Occipital lobe (tissue), 1 donor: ENCODE measurements at regions not wholly inside any gene's neighbourhood (a gene's known extent, or its start where the extent isn't known, plus 50 kb on each side); places are given as distances from the start of the nearest gene placed in this dataset.
"Not testable (repeated sequence)": the region's sequence is repeated elsewhere in the genome, so short reads cannot be mapped to it uniquely, and the experiment has no call there.

ENCODE experiments used
- DNase-seq: peaks from one replicate; lab custom pipeline; 2025; lab: John Stamatoyannopoulos, UW

DNA sequence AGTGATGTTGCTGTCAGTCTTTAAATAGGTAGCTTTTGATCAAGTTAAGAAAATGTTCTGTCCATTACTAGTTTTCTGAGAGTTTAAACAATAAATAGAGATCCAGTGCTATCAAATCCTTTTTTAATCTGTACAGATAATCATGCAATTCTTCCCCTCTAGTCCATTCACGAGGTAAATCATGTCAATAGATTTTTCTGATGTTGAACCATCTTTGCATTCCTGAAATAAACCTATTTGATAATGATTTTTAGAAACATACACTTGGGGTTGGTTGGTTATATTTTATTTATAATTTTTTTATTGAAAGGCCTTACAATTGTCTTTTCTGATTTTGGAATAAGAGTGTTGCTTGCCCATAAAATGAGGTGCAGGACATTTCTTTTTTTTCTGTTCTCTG, 95.0 kb downstream of the FAM53A start:
- DNase-seq, result no peak

DNA sequence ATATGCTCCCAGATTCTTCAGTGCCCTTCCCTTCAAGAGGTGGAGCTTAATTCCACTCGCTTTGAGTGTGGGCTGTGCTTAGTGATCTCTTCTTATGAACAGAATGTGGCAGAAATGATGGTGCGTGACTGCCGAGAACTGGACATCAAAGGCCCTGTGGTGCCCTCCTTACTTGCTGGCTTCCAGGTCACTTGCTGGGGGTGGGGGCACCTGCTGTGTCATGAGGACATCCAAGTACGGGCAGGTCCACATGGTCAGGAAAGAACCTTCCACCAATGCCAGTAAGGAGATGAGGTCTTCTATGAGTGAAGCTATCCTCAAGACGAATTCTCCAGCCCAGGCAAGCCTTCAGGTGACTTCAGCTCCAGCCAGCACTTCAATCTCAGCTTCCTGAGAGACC, 95.8 kb downstream of the FAM53A start:
- no peak for DNase-seq

DNA sequence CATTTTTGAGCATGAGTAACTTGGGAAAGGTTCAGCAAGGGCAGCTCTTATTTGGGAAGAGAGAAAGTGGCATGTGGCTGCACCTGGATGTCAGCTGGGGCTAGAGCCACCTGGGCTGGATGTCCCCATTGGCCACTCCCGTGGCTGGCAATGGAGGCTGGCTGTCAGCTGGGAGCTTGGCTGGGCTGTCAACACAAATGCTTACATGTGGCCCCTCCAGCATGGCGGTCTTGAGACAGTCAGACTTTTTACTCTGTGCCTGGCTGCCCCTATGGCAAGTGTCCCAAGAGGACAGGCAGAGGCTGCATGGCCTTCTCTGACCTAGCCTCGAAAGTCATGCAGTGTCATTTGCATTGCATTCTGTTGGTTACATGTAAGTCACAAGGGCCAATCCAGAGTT, 99.6 kb downstream of the FAM53A start:
- DNase-seq, result no peak

DNA sequence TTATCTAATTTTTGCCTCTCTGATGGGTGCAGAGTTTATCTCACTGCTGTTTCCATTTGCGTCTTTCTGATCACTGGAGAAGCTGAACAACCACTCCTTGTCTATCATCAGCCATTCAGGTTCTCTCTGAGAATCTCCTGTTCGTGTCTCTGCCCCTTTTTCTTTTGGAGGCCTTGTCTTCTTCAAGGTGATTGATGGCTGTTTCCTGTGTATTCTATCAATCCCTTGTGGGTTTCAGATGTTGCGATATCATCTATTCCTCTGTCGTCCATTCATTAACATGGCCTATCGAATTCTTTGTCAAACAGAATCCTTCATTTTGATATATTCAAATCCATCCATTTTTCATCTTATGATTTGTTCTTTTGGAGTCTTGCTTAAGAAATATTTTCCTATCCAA, 100.3 kb downstream of the FAM53A start:
- no peak for DNase-seq

DNA sequence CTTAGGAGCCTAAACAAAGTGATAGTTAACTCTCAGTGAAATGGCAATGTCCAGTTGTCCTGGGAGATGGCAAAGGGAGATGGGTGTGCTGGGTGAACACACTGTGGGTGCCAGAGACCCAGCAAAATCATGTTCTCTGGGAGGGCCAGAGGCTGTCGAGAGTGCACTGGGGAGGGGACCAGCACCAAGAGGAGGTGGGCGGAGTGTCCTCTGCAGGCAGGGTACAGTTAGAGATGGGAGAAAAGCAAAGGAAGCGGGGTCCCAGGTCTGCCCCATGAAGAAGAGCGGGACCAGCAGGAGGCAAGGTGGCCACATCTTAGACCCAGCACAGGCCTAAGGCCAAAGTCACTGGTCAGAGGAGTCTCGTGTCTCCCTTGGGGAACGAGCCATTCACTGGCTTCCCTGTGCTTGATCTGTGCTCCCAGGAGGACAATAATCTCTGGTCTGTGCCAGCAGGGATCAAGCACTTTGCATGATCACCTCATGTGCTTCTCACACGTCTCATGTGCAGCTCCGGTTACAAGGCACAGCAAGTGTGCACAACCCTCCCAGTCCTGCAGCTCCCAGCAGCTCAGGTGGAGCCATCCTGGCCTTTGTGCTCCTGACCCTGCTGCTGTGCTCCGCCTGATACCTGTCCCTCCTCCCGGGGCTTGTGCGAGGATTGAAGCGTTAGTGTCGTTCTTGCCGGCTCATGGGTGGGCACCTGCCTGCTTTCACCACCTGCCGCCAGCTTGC, 100.9 kb downstream of the FAM53A start:
- DNase-seq, result no peak

DNA sequence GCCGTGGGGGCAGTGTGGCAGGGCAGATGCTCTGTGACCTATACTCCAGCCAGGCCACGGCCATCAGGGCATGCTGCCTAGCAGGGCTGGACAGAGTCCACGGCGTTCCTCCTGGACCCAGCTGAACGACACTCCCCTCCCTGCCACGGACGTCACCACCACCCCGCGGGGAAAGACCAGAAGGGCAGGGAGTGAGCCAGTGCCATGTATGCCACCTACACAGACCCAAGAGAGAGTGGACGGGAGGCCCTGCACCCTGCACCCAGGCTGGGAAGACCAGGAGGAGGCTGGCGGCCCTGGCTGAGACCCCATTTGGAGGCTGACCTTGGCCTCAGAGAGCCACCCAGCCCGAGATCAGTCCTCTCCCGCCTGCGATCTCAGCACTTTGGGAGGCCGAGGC, 101.9 kb downstream of the FAM53A start:
- DNase-seq, result no peak

DNA sequence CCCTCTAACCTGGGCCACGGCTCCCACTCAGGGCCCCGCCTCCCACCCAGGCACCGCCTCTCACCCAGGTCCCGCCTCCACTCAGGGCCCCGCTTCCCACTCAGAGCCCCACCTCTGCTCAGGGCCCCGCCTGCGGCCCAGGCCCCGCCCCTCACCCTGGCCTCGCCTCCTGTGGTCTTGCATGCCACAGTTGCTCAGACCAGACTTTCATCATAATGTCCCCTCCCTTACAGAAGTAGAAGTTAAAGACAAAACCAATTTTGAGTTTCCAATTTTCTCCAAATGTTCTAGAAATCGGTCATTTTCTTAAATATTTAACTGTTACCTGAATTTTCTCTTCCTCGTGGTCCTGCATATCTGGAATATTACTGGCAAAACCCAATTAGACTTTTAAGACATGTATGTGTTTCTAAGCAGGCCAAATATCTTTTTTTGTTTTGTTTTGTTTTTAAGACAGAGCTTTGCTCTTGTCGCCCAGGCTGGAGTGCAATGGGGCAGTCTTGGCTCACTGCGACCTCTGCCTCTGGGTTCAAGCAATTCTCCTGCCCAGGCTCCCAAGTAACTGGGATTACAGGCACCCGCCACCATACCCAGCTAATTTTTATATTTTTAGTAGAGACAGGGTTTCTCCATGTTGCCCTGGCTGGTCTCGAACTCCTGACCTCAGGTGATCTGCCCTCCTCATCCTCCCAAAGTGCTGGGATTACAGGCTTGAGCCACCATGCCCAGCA, 102.8 kb downstream of the FAM53A start:
- peak; percentile 32 for DNase-seq

DNA sequence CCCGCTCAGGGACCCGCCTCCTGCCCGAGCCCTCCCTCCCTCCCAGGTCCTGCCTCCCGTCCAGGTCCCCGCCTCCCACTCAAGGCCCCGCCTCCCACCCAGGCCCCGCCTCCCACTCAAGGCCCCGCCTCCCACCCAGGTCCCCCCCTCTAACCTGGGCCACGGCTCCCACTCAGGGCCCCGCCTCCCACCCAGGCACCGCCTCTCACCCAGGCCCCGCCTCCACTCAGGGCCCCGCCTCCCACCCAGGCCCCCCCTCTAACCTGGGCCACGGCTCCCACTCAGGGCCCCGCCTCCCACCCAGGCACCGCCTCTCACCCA, 103.5 kb downstream of the FAM53A start:
- DNase-seq, result not testable (repeated sequence)

DNA sequence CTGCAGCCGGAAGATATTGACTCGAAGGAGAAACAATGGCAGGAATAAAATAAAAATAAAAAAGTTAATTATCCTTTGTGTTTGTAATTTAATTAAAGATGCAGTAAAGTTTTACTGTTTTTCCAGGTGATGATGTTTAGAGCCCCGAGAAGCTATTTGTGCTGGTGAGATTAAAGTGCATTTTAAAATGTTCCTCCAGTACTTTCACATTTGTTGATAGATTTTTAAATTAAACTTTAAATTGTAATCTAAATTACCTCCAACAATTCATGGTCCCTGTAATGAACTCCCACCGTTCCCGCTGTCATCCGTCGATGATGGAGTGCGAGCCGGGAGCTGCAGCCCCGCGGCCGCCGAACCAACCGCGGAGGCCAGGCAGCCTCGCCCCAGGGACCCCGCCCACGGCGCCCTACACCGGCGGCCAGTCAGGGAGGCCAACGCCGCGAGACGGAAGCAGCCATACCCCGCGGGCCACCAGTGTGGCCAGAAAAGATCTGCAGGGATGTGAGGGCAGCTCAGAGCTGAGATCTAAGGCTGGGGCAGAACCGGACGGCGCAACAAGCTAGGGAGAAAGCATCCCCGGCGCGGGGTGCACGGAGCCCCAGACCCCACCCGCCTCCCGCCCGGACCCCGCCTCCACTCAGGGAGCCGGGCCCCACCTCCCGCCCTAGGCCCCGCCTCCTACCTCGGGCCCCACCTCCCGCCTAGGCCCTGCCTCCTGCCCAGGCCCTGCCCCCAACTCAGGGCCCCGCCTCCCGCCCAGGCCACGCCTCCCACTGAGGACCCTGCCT, 104.0 kb downstream of the FAM53A start:
- peak; percentile 50 for DNase-seq

DNA sequence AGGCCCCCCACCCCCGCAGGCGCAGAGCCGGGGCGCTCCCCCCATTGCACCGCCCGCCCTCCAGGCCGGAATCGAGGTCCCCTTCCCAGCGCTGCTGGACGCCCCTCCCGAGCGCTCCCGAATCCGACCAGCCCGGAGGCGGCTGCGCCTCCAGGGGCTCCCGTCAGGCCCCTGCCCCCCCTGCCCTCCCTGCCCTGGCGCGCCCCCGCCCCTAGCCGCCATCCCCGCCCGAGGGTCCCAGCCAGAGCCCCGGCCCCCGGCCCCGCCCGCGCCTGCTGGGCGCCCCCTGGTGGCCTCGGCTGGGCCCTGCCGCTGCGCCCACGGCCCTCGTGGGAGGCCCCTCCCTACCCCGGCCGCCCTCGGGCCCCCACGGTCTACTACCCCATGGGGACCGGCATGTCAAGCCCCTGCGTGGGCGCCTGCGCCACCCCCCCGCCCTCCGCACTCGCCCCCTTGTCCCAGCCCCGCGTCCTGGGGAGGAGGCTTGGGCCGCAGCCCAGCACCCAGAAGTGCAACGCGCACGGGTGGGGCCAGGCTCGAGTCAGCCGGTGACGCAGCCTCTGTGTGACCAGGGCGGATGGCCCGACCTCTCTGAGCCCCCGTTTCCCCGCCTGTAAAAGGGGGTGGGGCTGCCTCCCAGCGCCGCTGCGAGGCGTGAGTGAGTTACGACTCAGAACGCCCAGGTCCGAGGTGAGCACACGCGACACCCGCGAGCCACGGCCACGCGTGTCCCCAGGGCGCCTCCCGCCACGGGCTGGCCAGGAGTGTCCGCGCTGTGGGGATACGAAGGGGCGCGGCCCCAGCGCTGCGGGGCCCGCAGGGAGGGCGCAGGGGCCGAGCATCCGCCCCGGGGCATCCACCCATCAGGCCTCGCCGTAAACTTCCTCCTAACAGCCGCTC, 104.9 kb downstream of the FAM53A start:
- no peak for DNase-seq

DNA sequence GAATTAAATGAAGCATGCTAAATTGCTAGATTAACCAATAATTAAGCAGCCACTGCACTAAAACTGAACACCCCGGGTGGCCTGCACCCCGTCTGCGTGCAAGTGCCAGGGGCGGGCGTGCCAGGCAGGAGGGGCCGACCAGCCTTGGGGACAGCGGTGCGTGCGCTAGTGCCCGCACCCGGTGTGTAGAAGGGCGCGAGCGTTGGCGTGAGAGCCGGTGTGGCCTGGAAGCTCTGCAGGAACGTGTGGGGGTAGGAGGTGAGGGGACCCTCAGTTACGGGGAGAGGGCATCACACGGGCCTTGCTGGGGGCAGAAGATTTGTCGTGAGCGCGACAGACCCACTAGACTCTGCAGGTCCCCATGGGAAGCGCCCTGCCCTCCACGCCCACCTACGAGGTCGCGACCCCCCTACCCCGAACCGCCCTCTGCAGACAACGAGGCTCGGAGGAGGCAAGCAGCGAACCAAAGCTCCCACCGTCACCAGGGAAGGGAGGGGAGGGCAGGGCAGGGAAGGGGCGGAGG, 105.8 kb downstream of the FAM53A start:
- DNase-seq, result no peak

DNA sequence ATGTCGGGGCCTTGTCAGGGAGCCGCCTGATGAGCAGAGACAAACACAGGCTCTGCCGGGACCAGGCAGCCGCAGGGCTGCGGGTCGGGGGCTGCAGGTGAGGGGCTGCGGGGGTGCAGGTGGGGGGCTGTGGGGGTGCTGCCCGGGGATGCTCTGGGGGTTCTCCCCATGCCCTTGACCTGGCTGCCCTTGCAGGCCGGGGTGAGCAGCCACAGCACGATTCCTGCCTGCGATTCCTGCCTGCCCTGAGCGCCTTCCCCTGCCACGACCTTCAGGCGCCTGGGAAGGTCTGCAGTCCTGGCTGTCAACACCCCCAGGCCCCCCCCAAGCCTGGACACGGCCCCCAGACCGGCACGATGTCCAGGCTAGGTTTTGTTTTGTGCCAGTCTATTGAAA, 106.3 kb downstream of the FAM53A start:
- no peak for DNase-seq

DNA sequence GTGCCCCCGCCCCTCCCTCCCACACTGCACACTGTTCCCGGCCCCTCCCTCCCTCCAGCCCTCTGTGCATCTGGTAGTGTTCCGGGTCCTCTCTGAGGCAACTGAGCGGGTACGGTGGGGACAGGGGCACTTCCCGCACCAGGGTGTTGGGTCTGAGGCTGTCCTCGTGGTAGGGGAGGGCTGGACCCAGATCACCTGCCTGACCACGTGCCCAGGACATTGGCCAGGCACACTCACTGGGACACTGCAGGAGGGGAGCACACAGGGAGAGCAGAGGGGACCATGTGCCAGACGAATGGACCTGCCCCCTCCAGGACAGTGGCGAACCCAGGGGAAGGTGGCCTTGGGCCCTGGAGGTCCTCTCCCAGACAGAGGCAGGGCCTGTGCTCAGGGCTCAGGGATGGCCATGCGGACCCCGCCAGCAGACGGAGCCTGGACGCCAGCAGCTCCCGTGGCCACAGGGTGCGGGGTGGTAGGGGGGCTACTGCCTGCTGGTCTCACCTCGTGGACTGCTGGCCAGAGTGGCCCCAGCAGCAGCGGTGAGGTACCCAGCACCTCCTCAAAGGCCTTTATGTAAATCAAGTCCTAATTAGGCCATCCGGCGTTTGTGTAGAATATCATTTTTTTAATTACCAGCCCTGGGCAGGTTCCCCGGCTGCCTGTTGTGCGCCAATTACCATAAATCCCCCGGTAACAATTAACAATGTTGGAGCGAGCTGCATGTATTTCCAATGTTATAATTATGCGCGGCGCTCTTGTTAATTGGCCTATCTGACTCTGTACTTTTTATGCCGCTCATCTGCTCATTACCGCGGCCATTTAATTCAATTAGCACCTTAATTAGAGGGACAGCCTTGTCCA, 106.9 kb downstream of the FAM53A start:
- DNase-seq, result no peak

DNA sequence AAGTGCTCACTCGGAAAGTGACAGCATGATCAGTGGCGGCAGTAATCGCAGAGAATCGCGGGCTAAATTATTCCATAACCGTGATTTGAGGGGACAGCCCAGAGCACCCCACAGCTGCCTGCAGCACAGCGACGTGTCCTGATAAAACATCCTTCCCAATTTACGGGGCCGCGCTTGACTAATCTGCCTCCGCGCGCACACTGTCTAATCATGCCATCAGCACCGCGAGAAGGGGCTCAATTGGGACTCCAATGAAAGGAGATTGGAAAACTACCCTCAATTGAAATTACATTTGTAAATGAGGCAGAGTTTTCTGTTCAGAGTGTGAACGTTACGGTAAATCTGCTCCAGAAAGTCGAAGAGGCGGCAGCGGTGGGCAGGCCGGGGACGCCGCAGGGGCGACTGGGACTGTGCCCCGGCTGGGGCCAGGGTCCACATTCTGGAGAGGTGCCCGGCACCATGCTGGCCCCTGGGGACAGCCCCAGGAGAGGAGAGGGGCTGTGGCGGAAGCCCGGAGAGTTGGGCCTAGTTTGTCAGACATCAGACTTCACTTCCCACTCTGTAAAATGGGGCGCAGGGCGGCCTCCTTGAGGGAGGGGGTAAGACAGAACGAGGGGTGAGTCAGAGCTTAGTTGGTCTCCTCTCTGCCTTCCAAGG, 107.7 kb downstream of the FAM53A start:
- no peak for DNase-seq

DNA sequence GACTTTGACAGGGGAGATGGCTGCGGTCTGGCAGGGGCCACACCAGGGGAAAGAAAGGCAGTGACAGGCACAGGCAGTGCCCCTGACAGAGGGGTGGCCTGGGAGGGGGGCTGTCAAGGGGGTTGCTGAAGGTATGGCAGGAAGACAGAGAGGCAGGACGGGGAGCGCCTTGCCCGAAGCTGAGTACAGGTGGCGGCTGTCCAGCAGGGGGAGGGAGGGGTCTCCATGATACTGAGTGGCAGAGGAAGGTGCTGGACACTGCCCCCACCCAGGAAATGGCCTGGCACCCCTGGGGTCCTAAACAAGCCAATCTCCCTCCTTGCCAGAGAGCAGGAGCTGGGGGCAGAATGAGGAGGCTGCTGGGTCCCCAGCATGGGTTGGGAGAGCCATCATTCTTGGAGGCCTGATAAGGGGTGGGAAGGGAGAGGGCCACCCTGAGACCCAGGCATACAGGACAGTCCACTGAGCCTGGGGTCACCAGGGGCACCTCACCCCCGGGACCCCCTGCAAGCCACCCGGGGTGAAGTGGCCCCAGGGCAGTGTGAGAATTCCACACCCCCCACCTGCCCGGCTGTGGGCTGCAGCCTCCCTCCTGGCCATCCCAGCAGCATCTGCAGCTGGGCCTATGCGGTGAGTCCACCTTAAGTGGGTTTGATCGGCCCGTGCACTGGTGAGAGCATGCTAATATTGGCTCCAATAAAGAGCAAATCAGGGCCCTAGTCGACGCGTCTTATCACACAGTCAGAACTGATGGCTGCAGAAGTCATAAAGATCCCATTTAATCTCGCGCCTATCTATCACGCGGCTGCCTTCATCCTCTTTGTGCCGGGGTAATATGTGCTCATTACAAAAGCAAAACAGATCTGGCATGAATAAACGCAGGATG, 108.5 kb downstream of the FAM53A start:
- no peak for DNase-seq

DNA sequence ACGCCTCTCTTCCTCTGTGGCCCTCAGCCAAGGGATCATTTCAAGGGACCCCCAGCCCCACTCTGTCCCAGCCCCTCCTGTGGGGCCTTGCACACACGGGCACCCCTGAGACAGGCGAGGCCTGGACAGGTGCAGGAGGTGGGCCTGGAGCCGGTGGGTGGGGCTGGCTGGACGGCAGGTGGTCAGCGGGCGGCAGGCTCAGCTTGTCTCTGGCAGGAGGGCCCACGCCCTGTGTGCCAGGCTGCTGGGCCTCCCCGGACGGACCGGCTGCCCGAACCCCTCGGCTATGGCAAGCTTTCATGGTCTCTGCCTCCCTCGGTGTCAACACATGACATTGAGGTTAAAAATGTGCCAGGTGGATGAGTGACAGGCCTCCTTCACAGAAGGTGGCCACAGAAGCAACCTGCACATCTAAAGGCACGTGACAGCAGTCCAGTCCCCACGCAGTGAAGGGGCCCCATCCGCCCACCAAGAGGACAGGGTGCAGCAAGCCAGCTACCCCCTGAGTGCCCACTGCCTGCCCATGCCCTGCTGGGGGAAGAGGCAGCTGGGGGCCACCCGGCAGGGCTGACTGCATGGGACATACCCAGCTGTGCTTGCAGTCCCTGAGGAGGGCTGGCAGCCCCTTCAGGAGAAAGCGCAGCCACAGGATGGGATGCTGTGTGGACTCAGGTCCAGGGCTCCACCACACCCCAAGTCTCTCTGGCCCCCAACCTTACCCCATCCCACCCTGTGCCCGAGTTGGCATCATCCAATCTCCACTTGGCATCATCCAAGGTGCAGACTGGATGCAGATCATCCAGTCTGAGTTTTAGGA, 109.3 kb downstream of the FAM53A start:
- no peak for DNase-seq

DNA sequence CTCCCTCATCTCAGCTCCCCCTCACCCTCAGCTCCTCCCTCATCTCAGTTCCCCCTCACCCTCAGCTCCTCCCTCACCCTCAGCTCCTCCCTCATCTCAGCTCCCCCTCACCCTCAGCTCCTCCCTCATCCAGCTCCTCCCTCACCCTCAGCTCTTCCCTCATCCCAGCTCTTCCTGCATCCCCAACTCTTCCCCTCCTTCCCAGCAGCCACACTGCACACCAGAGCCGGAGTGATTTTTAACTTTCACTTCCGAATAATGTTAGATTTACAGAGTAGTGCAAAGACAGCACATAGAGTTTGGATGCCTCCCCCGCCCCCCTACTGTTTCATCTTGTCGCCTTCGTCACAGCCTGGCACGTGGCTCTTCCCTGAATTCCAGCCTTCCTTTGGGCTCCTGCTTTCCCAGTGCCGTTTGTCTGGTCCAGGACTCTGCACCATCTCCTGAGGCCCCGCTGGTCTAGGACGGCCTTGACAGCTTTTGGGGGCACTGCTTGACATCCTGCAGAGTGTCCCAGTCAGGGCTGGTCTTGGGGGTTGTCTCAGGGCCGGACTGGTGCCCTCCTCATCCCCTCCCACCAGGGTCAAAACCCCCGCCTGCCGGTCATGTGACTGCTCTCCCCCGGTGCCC, 110.2 kb downstream of the FAM53A start:
- DNase-seq, result no peak
